IMR-90 (cell line): ENCODE measurements at regions not wholly inside any gene's neighbourhood (a gene's known extent, or its start where the extent isn't known, plus 50 kb on each side); places are given as distances from the start of the nearest gene placed in this dataset.

Experiments
- ATAC-seq: fragments of 200-7000 bp; cut with Tn5 transposase; 2 replicates; pipeline ENCODE4 v1.9.1; 2020; ENCODE audit warnings: low read depth, mild to moderate bottlenecking, moderate library complexity
- BruUV-seq: library from RNA; stranded (reverse); fragments of 400-500 nt; replicated peaks from 2 replicates; lab custom pipeline; 2021; lab: Mats Ljungman, UMichigan
- CTCF ChIA-PET: fragments of 300-600 bp; formaldehyde crosslinking; extraction: SDS; loops from one replicate; lab custom pipeline; 2021; ENCODE audit warnings: antibody characterized with exemption; lab: Yijun Ruan, JAX
- POLR2A ChIA-PET: fragments of 300-600 bp; sonication (Branson Sonifier 250); formaldehyde crosslinking; loops from one replicate; lab custom pipeline; 2022; ENCODE audit warnings: antibody characterized with exemption; ENCODE audit not compliant: unreplicated experiment; lab: Charles Lee
- DNase-seq: peaks from one replicate; pipeline ENCODE4 v3.0.0; 2013
- H2AFZ ChIP-seq: replicated peaks from 2 replicates; pipeline ENCODE3; 2013; ENCODE audit warnings: low read length, mild to moderate bottlenecking; ENCODE audit not compliant: poor library complexity
- H2AK5ac ChIP-seq: 2 replicates; pipeline ENCODE4 v1.6.1; 2013; ENCODE audit warnings: low read depth, low read length, inconsistent platforms
- H2AK9ac ChIP-seq: replicated peaks from 2 replicates; pipeline ENCODE3; 2013; ENCODE audit warnings: mild to moderate bottlenecking, low read depth, low read length, moderate library complexity; ENCODE audit not compliant: poor library complexity
- H2BK120ac ChIP-seq: 2 replicates; pipeline ENCODE4 v1.6.1; 2013; ENCODE audit warnings: low read depth, low read length, inconsistent platforms
- H2BK15ac ChIP-seq: 3 replicates; pipeline ENCODE4 v1.6.1; 2013; ENCODE audit warnings: low read depth, low read length, inconsistent platforms
- H2BK20ac ChIP-seq: 2 replicates; pipeline ENCODE4 v1.6.1; 2013; ENCODE audit warnings: low read depth, mild to moderate bottlenecking, inconsistent platforms, low read length, moderate library complexity
- H2BK5ac ChIP-seq: 2 replicates; pipeline ENCODE4 v1.6.1; 2013; ENCODE audit warnings: mild to moderate bottlenecking, low read depth, low read length, inconsistent platforms; ENCODE audit not compliant: poor library complexity, severe bottlenecking
- H3K14ac ChIP-seq: replicated peaks from 2 replicates; pipeline ENCODE4 v1.6.1; 2013; ENCODE audit warnings: low read depth, low read length, inconsistent platforms
- H3K18ac ChIP-seq: 2 replicates; pipeline ENCODE4 v1.6.1; 2013; ENCODE audit warnings: low read depth, low read length, control low read depth
- H3K23ac ChIP-seq: 2 replicates; pipeline ENCODE4 v1.6.1; 2013; ENCODE audit warnings: low read depth, low read length, inconsistent platforms
- H3K27ac ChIP-seq: 2 replicates; pipeline ENCODE4 v1.5.1; 2013; ENCODE audit warnings: mild to moderate bottlenecking, control low read depth, low read length; ENCODE audit not compliant: insufficient read depth
- H3K27me3 ChIP-seq: 2 replicates; pipeline ENCODE4 v1.6.1; 2013; ENCODE audit warnings: low read length; ENCODE audit not compliant: control insufficient read depth, insufficient read depth
- H3K36me3 ChIP-seq: 2 replicates; pipeline ENCODE4 v1.6.1; 2013; ENCODE audit warnings: low read length, mixed read lengths; ENCODE audit not compliant: control insufficient read depth, insufficient read depth
- H3K4ac ChIP-seq: 2 replicates; pipeline ENCODE4 v1.6.1; 2013; ENCODE audit warnings: low read depth, low read length, inconsistent platforms
- H3K4me1 ChIP-seq: 2 replicates; pipeline ENCODE4 v1.6.1; 2013; ENCODE audit warnings: low read length, mixed read lengths; ENCODE audit not compliant: control insufficient read depth, insufficient read depth
- H3K4me2 ChIP-seq: 2 replicates; pipeline ENCODE4 v1.6.1; 2013; ENCODE audit warnings: low read depth, mild to moderate bottlenecking, control low read depth, low read length, moderate library complexity
- H3K4me3 ChIP-seq: 2 replicates; pipeline ENCODE4 v1.5.1; 2013; ENCODE audit warnings: low read depth, mild to moderate bottlenecking, control low read depth, low read length, moderate library complexity; ENCODE audit not compliant: insufficient read depth
- H3K56ac ChIP-seq: 2 replicates; pipeline ENCODE4 v1.6.1; 2013; ENCODE audit warnings: low read length, inconsistent platforms; ENCODE audit not compliant: insufficient read depth; ENCODE audit errors: extremely low read depth
- H3K79me1 ChIP-seq, 2 experiments: 2 replicates each; pipeline ENCODE4 v1.6.1; 2013; ENCODE audit warnings: low read length in 2 of 2, inconsistent platforms in 1 of 2, low read depth in 1 of 2
- H3K9ac ChIP-seq: 2 replicates; pipeline ENCODE4 v1.6.1; 2013; ENCODE audit warnings: low read depth, low read length, control low read depth
- H3K9me1 ChIP-seq: 2 replicates; pipeline ENCODE4 v1.6.1; 2013; ENCODE audit warnings: low read length, inconsistent platforms; ENCODE audit not compliant: insufficient read depth
- H3K9me3 ChIP-seq: 2 replicates; pipeline ENCODE4 v1.6.1; 2013; ENCODE audit warnings: low read length; ENCODE audit not compliant: control insufficient read depth, insufficient read depth
- H4K20me1 ChIP-seq: 2 replicates; pipeline ENCODE4 v1.6.1; 2013; ENCODE audit warnings: low read length, inconsistent platforms; ENCODE audit not compliant: insufficient read depth
- H4K5ac ChIP-seq: 2 replicates; pipeline ENCODE4 v1.6.1; 2013; ENCODE audit warnings: mild to moderate bottlenecking, low read depth, low read length, control low read depth
- H4K8ac ChIP-seq, 2 experiments: 2 replicates each; pipeline ENCODE4 v1.6.1; 2013; ENCODE audit warnings: low read depth in 2 of 2, low read length in 2 of 2, control low read depth in 1 of 2, inconsistent platforms in 1 of 2
- H4K91ac ChIP-seq: 2 replicates; pipeline ENCODE4 v1.6.1; 2013; ENCODE audit warnings: low read depth, low read length, inconsistent platforms; ENCODE audit not compliant: insufficient read depth
- CEBPB ChIP-seq: IDR thresholded peaks from 2 replicates; pipeline ENCODE4 v1.6.1; 2012; ENCODE audit warnings: low read depth, low read length, improper control_type of control experiment
- CHD1 ChIP-seq: IDR thresholded peaks from 2 replicates; pipeline ENCODE4 v1.6.1; 2012; ENCODE audit warnings: low read depth, low read length, improper control_type of control experiment
- FOS ChIP-seq: fragments of 150-350 bp; IDR thresholded peaks from 2 replicates; pipeline ENCODE4 v1.6.1; 2016; ENCODE audit warnings: low read depth, low read length
- NFE2L2 ChIP-seq: fragments of 150-350 bp; IDR thresholded peaks from 2 replicates; pipeline ENCODE4 v1.6.1; 2016; ENCODE audit warnings: low read depth, mild to moderate bottlenecking, low read length
- POLR2A ChIP-seq: IDR thresholded peaks from 2 replicates; pipeline ENCODE4 v1.6.1; 2012; ENCODE audit warnings: mild to moderate bottlenecking, low read depth, low read length
- RFX5 ChIP-seq: IDR thresholded peaks from 2 replicates; pipeline ENCODE4 v1.8.0; 2012; ENCODE audit warnings: low read depth, mild to moderate bottlenecking, low read length, moderate library complexity
- WGBS, 2 experiments: methylation state at CpG; one replicate each; pipeline versions ENCODE4 v1.1.5 to v1.1.7; 2013; ENCODE audit warnings: missing lambda C conversion rate in 2 of 2; ENCODE audit not compliant: insufficient read length in 1 of 2; ENCODE audit errors: extremely low coverage in 2 of 2; 5-methylcytosine and 5-hydroxymethylcytosine counted together
- dilution Hi-C: fragments of 300-500 bp; cut with HindIII; formaldehyde crosslinking; loops from one replicate; pipeline ENCODE4 v1.14.3; 2018; ENCODE audit warnings: low sequenced_read_pairs; ENCODE audit not compliant: unreplicated experiment
- in situ Hi-C: fragments of 300-500 bp; cut with MboI; formaldehyde crosslinking; loops from 3 replicates; pipeline ENCODE4 v1.14.3; 2019; ENCODE audit warnings: low sequenced_read_pairs, inconsistent platforms, mixed read lengths
- intact Hi-C: fragments of 100-400 bp; cut with micrococcal nuclease; formaldehyde crosslinking; loops from 2 replicates; pipeline ENCODE4 v1.10.0; 2022
- TF ChIP-seq, protein P1 (sequence below): fragments of 150-350 bp; IDR thresholded peaks from 2 replicates; pipeline ENCODE4 v1.6.1; 2016; ENCODE audit warnings: low read depth, mild to moderate bottlenecking, low read length, moderate library complexity, borderline replicate concordance

DNA sequence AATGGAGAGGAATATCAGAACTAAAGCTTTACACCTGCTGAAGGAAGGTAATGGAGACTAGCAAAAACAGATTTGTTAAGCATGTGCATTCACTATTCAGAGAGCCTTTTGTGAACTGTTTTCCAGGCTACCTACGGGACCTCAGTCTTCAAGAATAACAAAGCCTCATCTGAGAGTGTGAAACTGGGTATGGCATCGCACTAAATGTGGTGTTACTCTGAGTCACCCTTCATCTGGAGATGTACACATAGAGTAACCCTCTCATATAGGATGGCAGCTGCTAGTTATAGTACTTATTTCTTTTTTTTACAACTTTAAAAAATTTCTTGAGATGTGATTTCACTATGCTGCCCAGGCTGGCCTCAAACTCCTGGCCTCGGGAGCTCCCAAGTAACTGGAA is 306.8 kb downstream of the ZNF608 start:
- dilution Hi-C loops (no loop called here), intact Hi-C loops (no loop called here), in situ Hi-C loops (no loop called here)
- Histone ChIP-seq H4K91ac (no peak overlapping the region), H3K4me3 (no peak overlapping the region), H3K27me3 (no peaks in the 10 kb centered on the region; the same call in 1 of the 2 replicates), H3K27ac (no peak overlapping the region), H3K4me2 (no peak overlapping the region), H3K79me1 (no peaks in the 10 kb centered on the region), H2BK5ac (no peak overlapping the region), H3K9me1 (no peaks in the 10 kb centered on the region), H4K20me1 (no peaks in the 10 kb centered on the region), H3K18ac (no peak overlapping the region), H2AK9ac (no peak overlapping the region), H2BK15ac (no peak overlapping the region), H4K8ac (no peak overlapping the region), H3K56ac (no peak overlapping the region), H2BK120ac (no peak overlapping the region), H4K5ac (no peak overlapping the region), H3K36me3 (no peaks in the 10 kb centered on the region), H3K9me3 (no peaks in the 10 kb centered on the region), H3K4me1 (no peaks in the 10 kb centered on the region), H2AFZ (no peak overlapping the region), H3K9ac (no peak overlapping the region), H2AK5ac (no peak overlapping the region), H2BK20ac (no peak overlapping the region), H3K4ac (no peak overlapping the region), H3K23ac (no peak overlapping the region), H3K14ac (no peak overlapping the region)
- TF ChIP-seq NFE2L2 (no peak), FOS (no peak), CHD1 (no peak), POLR2A (no peak), CEBPB (no peak), RFX5 (no peak)
- TF ChIP-seq, protein P1, sequence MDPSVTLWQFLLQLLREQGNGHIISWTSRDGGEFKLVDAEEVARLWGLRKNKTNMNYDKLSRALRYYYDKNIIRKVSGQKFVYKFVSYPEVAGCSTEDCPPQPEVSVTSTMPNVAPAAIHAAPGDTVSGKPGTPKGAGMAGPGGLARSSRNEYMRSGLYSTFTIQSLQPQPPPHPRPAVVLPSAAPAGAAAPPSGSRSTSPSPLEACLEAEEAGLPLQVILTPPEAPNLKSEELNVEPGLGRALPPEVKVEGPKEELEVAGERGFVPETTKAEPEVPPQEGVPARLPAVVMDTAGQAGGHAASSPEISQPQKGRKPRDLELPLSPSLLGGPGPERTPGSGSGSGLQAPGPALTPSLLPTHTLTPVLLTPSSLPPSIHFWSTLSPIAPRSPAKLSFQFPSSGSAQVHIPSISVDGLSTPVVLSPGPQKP, result no peak
- ChIA-PET POLR2A (no interaction called here), CTCF (interaction anchor here (0.6 kb wide), 2 partner anchors 23 to 24 kb away, joined by 3 read pairs; no protein-coding TSS in a partner anchor)
- WGBS, 2 experiments, result no CpG with 5 or more reads among the region's 3 CpGs
- ATAC-seq, result no peak
- no TSS peak for BruUV-seq
- no peak for DNase-seq
